Ovary (tissue), 3 donors: ENCODE measurements at regions not wholly inside any gene's neighbourhood (a gene's known extent, or its start where the extent isn't known, plus 50 kb on each side); places are given as distances from the start of the nearest gene placed in this dataset.

Experiments
- CTCF ChIP-seq, 3 donors: fragments of 450-650 bp in 2 of 3; fragments of 200-600 bp in 1 of 3; IDR thresholded peaks; one replicate each; pipeline versions ENCODE4 v1.5.1 to v1.8.0; 2016 to 2022; ENCODE audit warnings: antibody characterized with exemption in 3 of 3, mild to moderate bottlenecking in 1 of 3
- EP300 ChIP-seq: sonication (generic); formaldehyde crosslinking; IDR thresholded peaks from one replicate; pipeline ENCODE4 v1.6.1; 2017; ENCODE audit warnings: antibody characterized with exemption
- POLR2A ChIP-seq: fragments of 450-650 bp; IDR thresholded peaks from one replicate; pipeline ENCODE4 v1.6.1; 2017; ENCODE audit warnings: antibody characterized with exemption, mild to moderate bottlenecking, moderate library complexity
- donor health status: DM: no; HTN: no; CAD: no.

GRCh38 chr2:78439122-78439521, 586.4 kb upstream of the REG3G start:
- TF ChIP-seq POLR2A (no peak), CTCF (IDR thresholded peaks at IDR 0.05) (no peak), EP300 (no peak)
